ENCODE measurements at regions not wholly inside any gene's neighbourhood (a gene's known extent, or its start where the extent isn't known, plus 50 kb on each side); places are given as distances from the start of the nearest gene placed in this dataset.
"Not testable (repeated sequence)": the region's sequence is repeated elsewhere in the genome, so short reads cannot be mapped to it uniquely, and the experiment has no call there.

GRCh38 chr19:33866696-33867095, 70.0 kb downstream of the KCTD15 start:
- DNase-seq (ENCODE audit: low read depth), result no peak

GRCh38 chr19:33868076-33868735, 71.5 kb downstream of the KCTD15 start:
- peak; percentile 6 for DNase-seq (ENCODE audit: low read depth)

GRCh38 chr19:33868788-33869412, 72.2 kb downstream of the KCTD15 start:
- peak; percentile 51 for DNase-seq (ENCODE audit: low read depth)

GRCh38 chr19:33870298-33870932, 73.7 kb downstream of the KCTD15 start:
- not testable (repeated sequence) for DNase-seq (ENCODE audit: low read depth)

GRCh38 chr19:33871605-33872004, 74.9 kb downstream of the KCTD15 start:
- no peak for DNase-seq (ENCODE audit: low read depth)

DNA sequence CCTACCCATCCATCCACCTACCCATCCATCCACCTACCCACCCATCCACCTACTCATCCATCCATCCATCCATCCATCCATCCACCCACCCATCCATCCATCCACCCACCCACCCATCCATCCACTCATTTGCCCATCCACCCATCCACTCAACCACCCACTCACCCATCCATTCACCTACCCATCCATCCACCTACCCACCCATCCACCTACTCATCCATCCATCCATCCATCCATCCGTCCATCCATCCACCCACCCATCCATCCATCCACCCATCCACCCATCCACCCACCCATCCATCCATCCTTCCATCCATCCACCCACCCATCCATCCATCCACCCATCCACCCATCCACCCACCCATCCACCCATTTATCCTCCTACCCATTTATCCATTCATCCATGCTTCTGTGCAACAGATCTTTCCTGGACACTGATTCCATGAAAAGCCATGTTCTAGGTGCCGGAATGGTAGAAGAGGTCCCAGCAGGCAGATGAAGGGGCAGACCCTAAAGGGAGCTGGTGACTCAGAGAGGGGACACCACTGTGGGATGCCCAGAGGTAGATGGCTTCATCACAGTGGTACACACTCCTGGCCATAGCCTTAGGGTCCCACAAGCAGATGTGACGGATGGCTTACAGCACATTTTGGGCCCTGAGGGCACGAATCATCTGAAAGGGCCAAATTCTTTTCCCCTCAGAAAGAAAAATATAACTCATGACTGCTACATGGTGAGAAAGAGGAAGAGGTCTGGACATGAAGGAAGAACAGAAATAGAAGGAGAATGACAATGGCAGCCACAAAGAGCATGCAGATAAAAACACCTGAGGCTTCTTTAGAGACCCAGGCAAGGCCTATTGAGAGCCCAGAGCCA, 76.0 kb downstream of the KCTD15 start:
- peak; percentile 54 for DNase-seq (ENCODE audit: low read depth)

- no peak for DNase-seq (ENCODE audit: low read depth)
These were observed 78.4 kb downstream of the KCTD15 start for GRCh38 chr19:33875071-33875470.

DNA sequence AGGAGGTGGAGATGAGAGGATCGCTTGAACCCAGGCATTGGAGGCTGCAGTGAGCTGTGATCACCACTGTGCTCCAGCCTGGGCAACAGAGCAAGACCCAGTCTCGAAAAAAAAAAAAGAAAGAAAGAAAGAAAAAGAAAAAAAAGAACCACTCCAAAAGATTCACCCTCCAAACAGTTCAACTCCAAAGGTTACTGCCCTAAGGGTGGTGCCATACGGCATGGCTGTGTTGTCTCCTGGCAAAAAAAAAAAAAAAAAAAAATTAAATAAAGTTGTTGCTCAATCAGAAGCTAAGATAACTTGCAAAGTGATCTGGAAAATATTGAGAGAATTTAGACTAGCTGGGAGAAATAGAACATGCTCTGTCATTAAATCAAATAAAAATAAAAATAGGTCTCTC, 79.5 kb downstream of the KCTD15 start:
- DNase-seq (ENCODE audit: low read depth), result no peak

DNA sequence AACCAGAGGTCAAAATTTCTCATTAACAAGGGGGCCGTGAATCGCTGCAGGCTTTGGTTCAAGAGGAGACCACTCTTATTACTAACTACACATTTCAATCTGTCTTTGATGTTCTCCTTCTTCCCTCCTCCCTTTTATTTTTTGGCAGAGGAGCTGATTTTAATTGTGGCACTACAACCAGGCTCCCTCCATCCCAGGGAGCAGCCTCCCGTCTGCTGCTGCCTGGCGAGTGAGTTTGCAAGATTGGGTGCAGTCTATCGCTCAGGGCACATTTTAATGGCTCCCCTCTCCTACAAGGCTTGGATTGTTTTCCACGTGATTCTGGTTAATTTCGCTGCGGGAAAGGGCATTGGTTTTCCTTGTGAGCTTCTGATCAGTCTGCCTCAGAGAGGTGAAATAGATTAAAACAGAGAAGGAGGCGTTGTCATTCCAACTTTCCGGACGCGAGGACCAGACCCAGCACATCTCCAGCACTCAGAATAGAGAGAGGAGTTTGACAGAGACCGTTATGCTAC, 81.4 kb downstream of the KCTD15 start:
- DNase-seq (ENCODE audit: low read depth), result no peak

- DNase-seq (ENCODE audit: low read depth), result no peak
These were observed 82.5 kb downstream of the KCTD15 start for GRCh38 chr19:33878910-33879810.

DNA sequence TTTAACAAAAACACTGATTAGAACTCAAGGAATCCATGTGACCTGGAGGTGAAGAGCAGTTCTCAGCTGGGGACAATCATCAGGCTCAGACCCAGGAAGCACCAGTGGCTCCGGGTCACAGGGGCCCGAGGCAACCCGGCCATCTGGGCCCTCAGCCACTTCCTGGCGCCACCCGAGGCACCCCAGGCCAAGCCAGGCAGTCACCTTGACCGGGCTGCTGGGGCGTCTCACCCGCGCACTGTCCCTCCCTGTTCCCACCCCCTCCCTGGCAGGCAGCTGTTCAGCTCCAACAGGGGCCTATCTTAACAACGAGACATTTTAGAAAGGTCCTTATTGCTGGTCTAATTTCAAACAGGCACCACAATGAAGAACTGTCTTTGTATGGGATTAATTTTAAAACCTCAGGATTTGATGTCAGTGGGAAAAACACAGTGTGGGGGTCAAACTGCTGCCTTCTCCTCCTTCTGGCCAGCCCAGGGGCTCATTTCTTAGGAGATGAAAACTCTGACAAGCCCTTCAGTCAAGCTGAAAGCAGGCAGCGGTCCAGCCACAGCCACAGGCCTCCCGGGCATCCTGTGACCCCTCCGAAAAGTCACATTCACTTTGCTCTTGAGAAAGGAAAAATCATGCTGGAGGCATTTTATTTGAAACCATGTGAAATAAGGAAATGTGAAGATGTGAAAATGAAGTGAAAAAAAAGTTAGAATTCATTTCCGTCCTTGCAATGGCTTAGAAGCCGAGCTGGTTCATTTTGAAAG, 83.3 kb downstream of the KCTD15 start:
- peak; percentile 72 for DNase-seq (ENCODE audit: low read depth)

DNA sequence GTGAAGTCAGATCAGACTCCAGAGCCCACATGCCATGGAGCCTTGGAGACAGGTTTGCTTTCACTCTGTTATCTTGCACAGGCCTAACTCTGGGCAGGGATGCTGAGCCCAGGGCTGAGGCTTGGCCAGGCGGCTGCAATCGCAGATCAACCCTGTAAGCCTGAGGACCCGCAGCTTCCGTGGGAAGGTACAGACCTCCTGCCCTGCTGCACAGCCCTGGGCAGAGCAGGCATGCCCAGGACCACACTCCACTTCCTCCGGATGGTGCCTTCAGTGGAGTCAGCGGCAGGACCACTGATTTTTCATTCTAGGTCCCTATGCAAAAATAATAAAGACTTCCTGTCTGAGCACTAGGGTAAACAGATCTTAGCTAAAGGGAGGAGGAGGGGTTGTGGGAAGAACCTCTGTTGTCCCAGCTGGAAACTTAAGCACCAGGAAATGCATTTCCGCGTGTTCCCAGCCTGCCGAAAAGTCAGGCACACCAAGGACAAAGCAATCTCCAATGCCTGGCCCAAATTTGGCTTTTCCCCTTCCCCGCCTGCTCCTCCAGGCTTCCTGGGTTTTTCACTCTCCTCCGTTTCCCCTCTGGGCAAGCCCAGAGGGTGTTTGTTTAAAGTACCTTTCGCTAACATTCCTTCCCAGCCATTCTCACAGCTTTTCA, 87.3 kb downstream of the KCTD15 start:
- peak; percentile 43 for DNase-seq (ENCODE audit: low read depth)

GRCh38 chr19:33885236-33885635, 88.6 kb downstream of the KCTD15 start:
- no peak for DNase-seq (ENCODE audit: low read depth)

GRCh38 chr19:33887891-33888290, 91.2 kb downstream of the KCTD15 start:
- DNase-seq (ENCODE audit: low read depth), result no peak

- no peak for DNase-seq (ENCODE audit: low read depth)
These were observed 92.0 kb downstream of the KCTD15 start for GRCh38 chr19:33888665-33889064.

DNA sequence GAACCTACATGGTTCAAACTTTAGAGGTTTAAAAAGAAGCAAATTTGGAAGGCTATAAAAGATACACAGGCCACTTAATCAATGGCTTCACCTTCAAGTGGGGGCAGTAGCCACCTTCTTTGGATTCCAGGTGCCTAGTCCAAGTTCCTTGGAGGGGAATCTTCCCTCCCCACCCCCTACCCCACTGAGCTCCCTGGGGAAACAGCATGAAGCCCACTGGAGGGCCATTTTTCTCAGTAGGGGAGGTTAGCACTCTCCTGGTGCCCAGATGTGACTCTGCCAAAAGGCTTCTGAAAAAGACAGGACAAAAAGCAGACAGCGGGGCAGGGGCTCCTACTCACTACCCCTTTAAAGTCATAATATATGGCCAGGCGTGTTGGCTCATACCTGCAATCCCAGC, 93.9 kb downstream of the KCTD15 start:
- DNase-seq (ENCODE audit: low read depth), result no peak

- DNase-seq (ENCODE audit: low read depth), result no peak
These were observed 95.1 kb downstream of the KCTD15 start for GRCh38 chr19:33891773-33892172.

- DNase-seq (ENCODE audit: low read depth), result no peak
These were observed 98.1 kb downstream of the KCTD15 start for GRCh38 chr19:33894787-33895186.

- no peak for DNase-seq (ENCODE audit: low read depth)
These were observed 98.7 kb downstream of the KCTD15 start for GRCh38 chr19:33895366-33895765.

All from EH (cell line).